ENCODE measurements at regions not wholly inside any gene's neighbourhood (a gene's known extent, or its start where the extent isn't known, plus 50 kb on each side); places are given as distances from the start of the nearest gene placed in this dataset.

GRCh38 chr4:27248829-27249228, 388.2 kb downstream of the STIM2 start:
- in situ Hi-C loops (cut with HindIII; ENCODE audit: low sequenced_read_pairs): no loop called here

- in situ Hi-C loops (cut with HindIII; ENCODE audit: low sequenced_read_pairs): no loop called here
Observed at GRCh38 chr4:27251771-27252170, 391.1 kb downstream of the STIM2 start.

GRCh38 chr4:27267339-27267969, 406.8 kb downstream of the STIM2 start:
- in situ Hi-C loops (cut with HindIII; ENCODE audit: low sequenced_read_pairs): loop anchor here (5.0 kb wide), 1 partner anchor 65 kb away; no protein-coding TSS in a partner anchor

- in situ Hi-C loops (cut with HindIII; ENCODE audit: low sequenced_read_pairs): loop anchor here (5.0 kb wide), 1 partner anchor 66 kb away; no protein-coding TSS in a partner anchor
Observed at GRCh38 chr4:27267970-27268355, 407.3 kb downstream of the STIM2 start.

- in situ Hi-C loops (cut with HindIII; ENCODE audit: low sequenced_read_pairs): loop anchor here (5.0 kb wide), 1 partner anchor 77 kb away; no protein-coding TSS in a partner anchor
Observed at GRCh38 chr4:27270435-27270834, 409.8 kb downstream of the STIM2 start.

GRCh38 chr4:27271555-27271954, 410.9 kb downstream of the STIM2 start:
- in situ Hi-C loops (cut with HindIII; ENCODE audit: low sequenced_read_pairs): loop anchor here (5.0 kb wide), 1 partner anchor 76 kb away; no protein-coding TSS in a partner anchor

GRCh38 chr4:27272217-27272616, 411.6 kb downstream of the STIM2 start:
- in situ Hi-C loops (cut with HindIII; ENCODE audit: low sequenced_read_pairs): loop anchor here (5.0 kb wide), 1 partner anchor 75 kb away; no protein-coding TSS in a partner anchor

- in situ Hi-C loops (cut with HindIII; ENCODE audit: low sequenced_read_pairs): no loop called here
Observed at GRCh38 chr4:27276307-27277073, 415.8 kb downstream of the STIM2 start.

GRCh38 chr4:27278615-27279375, 418.2 kb downstream of the STIM2 start:
- in situ Hi-C loops (cut with HindIII; ENCODE audit: low sequenced_read_pairs): no loop called here

- in situ Hi-C loops (cut with HindIII; ENCODE audit: low sequenced_read_pairs): no loop called here
Observed at GRCh38 chr4:27288496-27288895, 427.9 kb downstream of the STIM2 start.

- in situ Hi-C loops (cut with HindIII; ENCODE audit: low sequenced_read_pairs): no loop called here
Observed at GRCh38 chr4:27289704-27290103, 429.1 kb downstream of the STIM2 start.

- in situ Hi-C loops (cut with HindIII; ENCODE audit: low sequenced_read_pairs): no loop called here
Observed at GRCh38 chr4:27293831-27294230, 433.2 kb downstream of the STIM2 start.

- in situ Hi-C loops (cut with HindIII; ENCODE audit: low sequenced_read_pairs): no loop called here
Observed at GRCh38 chr4:27304751-27305150, 444.1 kb downstream of the STIM2 start.

GRCh38 chr4:27305246-27305645, 444.6 kb downstream of the STIM2 start:
- in situ Hi-C loops (cut with HindIII; ENCODE audit: low sequenced_read_pairs): no loop called here

GRCh38 chr4:27308379-27308778, 447.7 kb downstream of the STIM2 start:
- in situ Hi-C loops (cut with HindIII; ENCODE audit: low sequenced_read_pairs): no loop called here

GRCh38 chr4:27315625-27316024, 455.0 kb downstream of the STIM2 start:
- in situ Hi-C loops (cut with HindIII; ENCODE audit: low sequenced_read_pairs): no loop called here

GRCh38 chr4:27316176-27316575, 455.5 kb downstream of the STIM2 start:
- in situ Hi-C loops (cut with HindIII; ENCODE audit: low sequenced_read_pairs): no loop called here

GRCh38 chr4:27318740-27319139, 458.1 kb downstream of the STIM2 start:
- in situ Hi-C loops (cut with HindIII; ENCODE audit: low sequenced_read_pairs): no loop called here

- in situ Hi-C loops (cut with HindIII; ENCODE audit: low sequenced_read_pairs): no loop called here
Observed at GRCh38 chr4:27326991-27327390, 466.4 kb downstream of the STIM2 start.

- in situ Hi-C loops (cut with HindIII; ENCODE audit: low sequenced_read_pairs): no loop called here
Observed at GRCh38 chr4:27327421-27328181, 467.0 kb downstream of the STIM2 start.

GRCh38 chr4:27338530-27338929, 477.9 kb downstream of the STIM2 start:
- in situ Hi-C loops (cut with HindIII; ENCODE audit: low sequenced_read_pairs): no loop called here

All from endothelial cell of hepatic sinusoid (primary cell).